RWPE2 (cell line): ENCODE measurements at regions not wholly inside any gene's neighbourhood (a gene's known extent, or its start where the extent isn't known, plus 50 kb on each side); places are given as distances from the start of the nearest gene placed in this dataset.

ENCODE experiments used
- ATAC-seq: fragments of 200-7000 bp; cut with Tn5 transposase; 3 replicates; pipeline ENCODE4 v1.9.1; 2021; ENCODE audit warnings: low read depth
- DNase-seq: peaks from one replicate; pipeline ENCODE4 v3.0.0-alpha.2; 2020; ENCODE audit warnings: low spot score
- H3K27ac ChIP-seq: fragments of 450-650 bp; 2 replicates; pipeline ENCODE4 v1.5.1; 2017; ENCODE audit warnings: mild to moderate bottlenecking; ENCODE audit not compliant: poor library complexity, severe bottlenecking
- H3K27me3 ChIP-seq: fragments of 250-450 bp; sonication (Bioruptor Pico); 2 replicates; pipeline ENCODE4 v1.5.1; 2021; ENCODE audit warnings: mild to moderate bottlenecking, moderate library complexity; ENCODE audit not compliant: insufficient read depth, poor library complexity, severe bottlenecking
- H3K36me3 ChIP-seq: fragments of 250-450 bp; sonication (Bioruptor Pico); 2 replicates; pipeline ENCODE4 v1.5.1; 2020; ENCODE audit warnings: low read depth, mild to moderate bottlenecking, moderate library complexity
- H3K4me1 ChIP-seq: fragments of 250-450 bp; sonication (Bioruptor Pico); 2 replicates; pipeline ENCODE4 v1.5.1; 2021; ENCODE audit warnings: mild to moderate bottlenecking, moderate library complexity; ENCODE audit not compliant: insufficient read depth, poor library complexity, severe bottlenecking
- H3K4me3 ChIP-seq: fragments of 250-450 bp; sonication (Bioruptor Pico); 2 replicates; pipeline ENCODE4 v1.5.1; 2021; ENCODE audit warnings: mild to moderate bottlenecking, moderate library complexity; ENCODE audit not compliant: severe bottlenecking
- H3K9me3 ChIP-seq: fragments of 250-450 bp; sonication (Bioruptor Pico); 2 replicates; pipeline ENCODE4 v1.5.1; 2021; ENCODE audit warnings: mild to moderate bottlenecking, moderate library complexity; ENCODE audit not compliant: severe bottlenecking
- CTCF ChIP-seq: fragments of 450-650 bp; IDR thresholded peaks from one replicate; pipeline ENCODE4 v1.5.1; 2017; ENCODE audit warnings: mild to moderate bottlenecking, moderate library complexity; ENCODE audit not compliant: poor library complexity, severe bottlenecking

- Histone ChIP-seq H3K27ac (no peak overlapping the region), H3K4me1 (no peaks in the 10 kb centered on the region), H3K9me3 (no peaks in the 10 kb centered on the region), H3K36me3 (no peaks in the 10 kb centered on the region), H3K27me3 (no peaks in the 10 kb centered on the region), H3K4me3 (no peak overlapping the region)
- no peak for TF ChIP-seq CTCF
- DNase-seq (no peak), ATAC-seq (0 out of 3 replicates have a peak, but pooled peaks have one; percentile 51)
Observed at GRCh38 chr4:14592950-14593349, 409.3 kb upstream of the CPEB2 start.

- Histone ChIP-seq H3K9me3 (no peaks in the 10 kb centered on the region), H3K27me3 (no peaks in the 10 kb centered on the region), H3K4me1 (no peaks in the 10 kb centered on the region), H3K27ac (no peak overlapping the region), H3K36me3 (no peaks in the 10 kb centered on the region), H3K4me3 (no peak overlapping the region)
- DNase-seq (no peak), ATAC-seq (no peak)
- TF ChIP-seq CTCF = no peak
Observed at GRCh38 chr4:14596028-14596427, 406.3 kb upstream of the CPEB2 start.

GRCh38 chr4:14596437-14596836, 405.8 kb upstream of the CPEB2 start:
- Histone ChIP-seq H3K9me3 (no peaks in the 10 kb centered on the region), H3K36me3 (no peaks in the 10 kb centered on the region), H3K27ac (no peak overlapping the region), H3K4me1 (no peaks in the 10 kb centered on the region), H3K27me3 (no peaks in the 10 kb centered on the region), H3K4me3 (no peak overlapping the region)
- DNase-seq (no peak), ATAC-seq (no peak)
- TF ChIP-seq CTCF = no peak

GRCh38 chr4:14596904-14597303, 405.4 kb upstream of the CPEB2 start:
- ATAC-seq (peak; percentile 79), DNase-seq (no peak)
- H3K9me3 ChIP-seq = no peaks in the 10 kb centered on the region
- H3K4me1 ChIP-seq = no peaks in the 10 kb centered on the region
- H3K27ac ChIP-seq = no peak overlapping the region
- H3K27me3 ChIP-seq = no peaks in the 10 kb centered on the region
- TF ChIP-seq CTCF = peak; percentile 21
- H3K36me3 ChIP-seq = no peaks in the 10 kb centered on the region
- H3K4me3 ChIP-seq = no peak overlapping the region

GRCh38 chr4:14602206-14602605, 400.1 kb upstream of the CPEB2 start:
- Histone ChIP-seq H3K36me3 (no peaks in the 10 kb centered on the region), H3K27me3 (no peaks in the 10 kb centered on the region), H3K4me1 (no peaks in the 10 kb centered on the region), H3K4me3 (no peak overlapping the region), H3K27ac (no peak overlapping the region), H3K9me3 (no peaks in the 10 kb centered on the region)
- no peak for TF ChIP-seq CTCF
- ATAC-seq (no peak), DNase-seq (no peak)
